ENCODE measurements at regions not wholly inside any gene's neighbourhood (a gene's known extent, or its start where the extent isn't known, plus 50 kb on each side); places are given as distances from the start of the nearest gene placed in this dataset.

DNA sequence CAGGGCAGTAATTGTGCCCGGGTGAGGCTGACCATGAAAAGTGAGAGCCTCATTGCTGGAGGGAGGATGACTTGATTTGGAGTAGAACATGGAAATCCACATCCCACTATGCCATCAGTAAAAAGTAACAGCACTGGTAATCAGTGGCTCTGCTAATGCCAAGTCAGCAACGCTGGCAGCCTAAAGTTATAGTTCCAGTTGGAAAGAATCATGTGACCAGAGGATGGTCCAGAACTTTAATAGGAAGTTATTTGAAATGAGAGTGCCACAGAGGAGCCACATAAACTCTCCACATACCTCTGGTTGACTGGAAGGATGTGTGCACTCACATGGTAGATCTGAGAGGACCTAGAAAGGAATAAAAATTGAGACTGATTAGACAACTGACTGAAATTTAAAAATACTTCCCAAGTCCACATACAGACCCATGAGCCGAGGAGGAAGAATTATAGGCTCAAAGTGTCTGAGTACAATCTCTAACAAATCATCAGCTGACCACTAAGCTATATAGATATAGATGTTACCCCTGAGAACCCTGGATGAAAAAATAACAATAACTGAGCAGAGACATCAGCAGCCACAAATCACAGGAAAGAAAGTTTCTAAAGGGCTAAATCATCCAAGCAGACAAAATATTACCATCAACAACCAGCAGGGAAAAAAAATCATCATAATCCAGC, 346.8 kb downstream of the STK39 start:
- no peak for TF ChIP-seq CTCF (IDR thresholded peaks at IDR 0.05)
- Mint-ChIP-seq H3K36me3 (ENCODE audit: low read depth) (no peaks in the 10 kb centered on the region), H3K27ac (no peak overlapping the region), H3K27me3 (ENCODE audit: insufficient read depth) (no peaks in the 10 kb centered on the region), H3K4me3 (no peak overlapping the region), H3K9me3 (peaks cover 14% of the 10 kb centered on the region; the same call in 1 of the 2 replicates), H3K4me1 (ENCODE audit: low read depth) (no peaks in the 10 kb centered on the region)
- DNase-seq = no peak

DNA sequence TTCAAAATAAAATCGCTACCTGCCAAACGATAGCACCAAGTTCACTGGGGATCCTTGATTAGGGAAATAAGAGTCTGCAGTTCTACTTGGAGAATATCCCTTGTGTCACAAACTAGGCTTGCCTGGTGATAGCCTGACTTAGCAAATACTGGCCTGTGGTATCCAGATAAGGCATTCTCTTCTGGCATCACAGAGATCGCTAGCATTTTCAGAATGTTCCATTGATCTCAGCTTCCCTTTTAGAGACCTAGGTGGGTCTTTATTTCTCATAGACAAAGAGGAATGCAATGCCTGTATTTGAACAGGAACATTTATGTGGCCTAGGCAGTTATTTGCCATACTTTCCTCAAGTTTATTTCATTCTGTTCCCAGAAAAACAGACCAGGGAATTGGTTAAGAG, 349.1 kb downstream of the STK39 start:
- Mint-ChIP-seq H3K27ac (no peak overlapping the region), H3K4me1 (ENCODE audit: low read depth) (no peaks in the 10 kb centered on the region), H3K27me3 (ENCODE audit: insufficient read depth) (no peaks in the 10 kb centered on the region), H3K9me3 (peaks cover 7% of the 10 kb centered on the region), H3K36me3 (ENCODE audit: low read depth) (no peaks in the 10 kb centered on the region), H3K4me3 (no peak overlapping the region)
- no peak for TF ChIP-seq CTCF (IDR thresholded peaks at IDR 0.05)
- DNase-seq = no peak

DNA sequence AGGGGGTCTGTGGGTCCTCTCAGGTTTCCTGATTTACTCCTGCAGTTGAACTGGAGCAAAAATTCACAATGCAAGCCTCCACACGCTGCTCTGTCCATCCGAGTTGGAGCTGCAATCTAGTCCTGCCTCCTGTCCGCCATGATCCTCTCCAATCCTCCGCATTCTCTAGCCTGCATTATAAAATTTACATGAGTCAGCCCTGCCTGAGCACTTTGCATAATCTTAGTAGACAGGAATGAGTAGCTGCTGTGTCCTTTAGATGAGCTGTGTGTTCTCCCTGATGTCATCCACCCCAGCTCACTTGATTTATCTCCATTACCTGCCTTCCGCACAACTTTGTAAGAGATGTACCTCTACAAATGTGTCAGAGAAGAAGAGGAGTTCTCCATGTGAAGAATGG, 355.6 kb downstream of the STK39 start:
- Mint-ChIP-seq H3K9me3 (peaks cover 9% of the 10 kb centered on the region), H3K4me3 (no peak overlapping the region), H3K4me1 (ENCODE audit: low read depth) (no peaks in the 10 kb centered on the region), H3K27ac (no peak overlapping the region), H3K36me3 (ENCODE audit: low read depth) (no peaks in the 10 kb centered on the region), H3K27me3 (ENCODE audit: insufficient read depth) (no peaks in the 10 kb centered on the region)
- no peak for DNase-seq
- TF ChIP-seq CTCF (IDR thresholded peaks at IDR 0.05) = no peak

GRCh38 chr2:167890739-167891138, 356.7 kb downstream of the STK39 start:
- H3K9me3 Mint-ChIP-seq = peaks cover 9% of the 10 kb centered on the region
- no peaks in the 10 kb centered on the region for H3K27me3 Mint-ChIP-seq (ENCODE audit: insufficient read depth)
- no peaks in the 10 kb centered on the region for H3K36me3 Mint-ChIP-seq (ENCODE audit: low read depth)
- no peak for TF ChIP-seq CTCF (IDR thresholded peaks at IDR 0.05)
- no peaks in the 10 kb centered on the region for H3K4me1 Mint-ChIP-seq (ENCODE audit: low read depth)
- no peak overlapping the region for H3K4me3 Mint-ChIP-seq
- no peak overlapping the region for H3K27ac Mint-ChIP-seq
- no peak for DNase-seq

DNA sequence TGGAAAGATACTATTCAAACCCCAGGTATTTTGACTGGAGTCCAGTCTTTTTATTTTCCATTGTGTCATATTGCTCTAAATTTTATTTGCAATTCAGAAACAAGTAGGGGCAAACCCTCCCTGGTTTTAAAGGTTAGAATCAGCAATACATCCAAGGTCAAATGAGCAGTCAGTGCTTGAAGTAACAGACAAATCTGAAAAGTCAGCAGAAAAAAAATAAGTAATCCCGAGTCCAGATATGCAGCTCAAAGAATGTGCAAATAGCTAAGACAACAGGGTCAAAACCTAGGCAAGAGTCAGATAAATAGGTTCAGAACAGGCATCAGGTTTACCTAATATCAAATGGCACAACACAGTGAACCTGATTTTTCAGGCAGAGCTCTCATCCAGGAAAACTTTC, 367.0 kb downstream of the STK39 start:
- Mint-ChIP-seq H3K9me3 (peaks cover 15% of the 10 kb centered on the region), H3K36me3 (ENCODE audit: low read depth) (no peaks in the 10 kb centered on the region), H3K27ac (no peak overlapping the region), H3K27me3 (ENCODE audit: insufficient read depth) (no peaks in the 10 kb centered on the region), H3K4me1 (ENCODE audit: low read depth) (no peaks in the 10 kb centered on the region), H3K4me3 (no peak overlapping the region)
- no peak for DNase-seq
- TF ChIP-seq CTCF (IDR thresholded peaks at IDR 0.05) = no peak

DNA sequence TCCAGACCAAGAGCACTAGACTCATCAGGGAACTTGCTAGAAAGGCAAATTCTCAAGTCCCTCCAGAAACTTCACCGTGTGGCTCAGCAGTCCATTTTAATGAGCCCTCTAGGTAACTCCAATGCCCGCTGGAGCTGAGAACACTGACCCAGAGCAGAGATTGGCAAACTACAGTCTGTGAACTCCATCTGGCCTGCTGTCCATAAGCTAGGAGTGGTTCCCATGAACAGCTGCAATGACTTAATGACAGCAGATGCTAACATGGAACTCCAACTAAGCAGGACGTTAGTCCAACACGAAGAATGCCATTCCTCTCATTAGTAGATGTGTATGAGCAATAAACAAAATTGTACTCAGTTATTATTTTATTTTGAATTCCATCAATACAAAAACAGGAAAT, 371.9 kb downstream of the STK39 start:
- no peak for TF ChIP-seq CTCF (IDR thresholded peaks at IDR 0.05)
- Mint-ChIP-seq H3K4me3 (no peak overlapping the region), H3K27ac (no peak overlapping the region), H3K36me3 (ENCODE audit: low read depth) (no peaks in the 10 kb centered on the region), H3K4me1 (ENCODE audit: low read depth) (no peaks in the 10 kb centered on the region), H3K9me3 (peaks cover 16% of the 10 kb centered on the region), H3K27me3 (ENCODE audit: insufficient read depth) (no peaks in the 10 kb centered on the region)
- DNase-seq = no peak

Data from HFFc6 (cell line).